ENCODE measurements at regions not wholly inside any gene's neighbourhood (a gene's known extent, or its start where the extent isn't known, plus 50 kb on each side); places are given as distances from the start of the nearest gene placed in this dataset.

GRCh38 chr3:117266806-117267205, 557.2 kb downstream of the TUSC7 start (continued):
- TF ChIP-seq CREB5 (CRISPR knock-in tag; IDR thresholded peaks at IDR 0.05; ENCODE audit: low read depth), result no peak
- no peak for TF ChIP-seq ZNF8 (CRISPR knock-in tag; IDR thresholded peaks at IDR 0.05)
- TF ChIP-seq ZNF70 (CRISPR knock-in tag; IDR thresholded peaks at IDR 0.05), result no peak
- no peak for TF ChIP-seq ZC3H10 (CRISPR knock-in tag; IDR thresholded peaks at IDR 0.05)

- ATAC-seq, result no peak
- TF ChIP-seq GLIS3 (CRISPR knock-in tag; IDR thresholded peaks at IDR 0.05) (no peak), CREB5 (CRISPR knock-in tag; IDR thresholded peaks at IDR 0.05; ENCODE audit: low read depth) (no peak), ZFP30 (CRISPR knock-in tag; IDR thresholded peaks at IDR 0.05) (no peak), ARNTL (CRISPR knock-in tag; IDR thresholded peaks at IDR 0.05; ENCODE audit: borderline replicate concordance, low read depth) (no peak), PATZ1 (CRISPR knock-in tag; IDR thresholded peaks at IDR 0.05; ENCODE audit: borderline replicate concordance) (no peak), ZFP3 (CRISPR knock-in tag; IDR thresholded peaks at IDR 0.05) (no peak), ZC3H10 (CRISPR knock-in tag; IDR thresholded peaks at IDR 0.05) (no peak), ZNF8 (CRISPR knock-in tag; IDR thresholded peaks at IDR 0.05) (no peak), CSRNP3 (CRISPR knock-in tag; IDR thresholded peaks at IDR 0.05) (no peak)
These were observed 558.7 kb downstream of the TUSC7 start for GRCh38 chr3:117268318-117268717.

GRCh38 chr3:117272274-117272673, 562.7 kb downstream of the TUSC7 start:
- no peak for ATAC-seq
- TF ChIP-seq POU6F1 (CRISPR knock-in tag; IDR thresholded peaks at IDR 0.05; ENCODE audit: borderline replicate concordance, low read depth), result no peak
- no peak for TF ChIP-seq PPARA (CRISPR knock-in tag; IDR thresholded peaks at IDR 0.05; ENCODE audit: borderline replicate concordance)
- TF ChIP-seq PATZ1 (CRISPR knock-in tag; IDR thresholded peaks at IDR 0.05; ENCODE audit: borderline replicate concordance), result no peak
- TF ChIP-seq TCF4 (CRISPR knock-in tag; IDR thresholded peaks at IDR 0.05; ENCODE audit: borderline replicate concordance), result no peak
- no peak for TF ChIP-seq ZC3H10 (CRISPR knock-in tag; IDR thresholded peaks at IDR 0.05)
- TF ChIP-seq ZFP3 (CRISPR knock-in tag; IDR thresholded peaks at IDR 0.05), result no peak
- no peak for TF ChIP-seq CSDC2 (CRISPR knock-in tag; IDR thresholded peaks at IDR 0.05)

- ATAC-seq, result no peak
- TF ChIP-seq POU6F1 (CRISPR knock-in tag; IDR thresholded peaks at IDR 0.05; ENCODE audit: borderline replicate concordance, low read depth) (no peak), BACH2 (CRISPR knock-in tag; IDR thresholded peaks at IDR 0.05; ENCODE audit: borderline replicate concordance) (no peak), PATZ1 (CRISPR knock-in tag; IDR thresholded peaks at IDR 0.05; ENCODE audit: borderline replicate concordance) (no peak), TSHZ2 (CRISPR knock-in tag; IDR thresholded peaks at IDR 0.05) (no peak), ZNF70 (CRISPR knock-in tag; IDR thresholded peaks at IDR 0.05) (no peak), GLIS3 (CRISPR knock-in tag; IDR thresholded peaks at IDR 0.05) (no peak), ARNTL (CRISPR knock-in tag; IDR thresholded peaks at IDR 0.05; ENCODE audit: borderline replicate concordance, low read depth) (no peak)
These were observed 563.4 kb downstream of the TUSC7 start for GRCh38 chr3:117272876-117273523.

Data from SK-N-SH treated with all-trans-retinoic acid at 6 μM for 48 hours (cell line).